ENCODE measurements at regions not wholly inside any gene's neighbourhood (a gene's known extent, or its start where the extent isn't known, plus 50 kb on each side); places are given as distances from the start of the nearest gene placed in this dataset.

- DNase-seq, result no peak
- no peak for TF ChIP-seq CTCF (IDR thresholded peaks at IDR 0.05; ENCODE audit: unreplicated experiment)
- no TSS peak for BruUV-seq (replicated peaks)
- H3K9me3 Mint-ChIP-seq (ENCODE audit: low read depth, unreplicated experiment), result peaks cover 3% of the 10 kb centered on the region
- CTCF ChIA-PET, result no interaction called here
- H3K27ac Mint-ChIP-seq (ENCODE audit: unreplicated experiment), result no peak overlapping the region
- H3K27me3 Mint-ChIP-seq (ENCODE audit: unreplicated experiment), result peaks cover 12% of the 10 kb centered on the region
- no peaks in the 10 kb centered on the region for H3K4me1 Mint-ChIP-seq (ENCODE audit: low read depth, unreplicated experiment)
- intact Hi-C loops (cut with micrococcal nuclease; ENCODE audit: unreplicated experiment), result no loop called here
- H3K36me3 Mint-ChIP-seq (ENCODE audit: insufficient read depth, unreplicated experiment), result no peaks in the 10 kb centered on the region
- no peak overlapping the region for H3K4me3 Mint-ChIP-seq (ENCODE audit: low read depth, unreplicated experiment)
Observed at GRCh38 chr2:16459606-16460005, 206.0 kb downstream of the CYRIA start.

GRCh38 chr2:16454621-16455020 is 211.0 kb downstream of the CYRIA start:
- Mint-ChIP-seq H3K9me3 (ENCODE audit: low read depth, unreplicated experiment) (peaks cover 3% of the 10 kb centered on the region), H3K36me3 (ENCODE audit: insufficient read depth, unreplicated experiment) (no peaks in the 10 kb centered on the region), H3K4me1 (ENCODE audit: low read depth, unreplicated experiment) (no peaks in the 10 kb centered on the region), H3K27ac (ENCODE audit: unreplicated experiment) (no peak overlapping the region), H3K27me3 (ENCODE audit: unreplicated experiment) (peaks cover 8% of the 10 kb centered on the region), H3K4me3 (ENCODE audit: low read depth, unreplicated experiment) (no peak overlapping the region)
- intact Hi-C loops (cut with micrococcal nuclease; ENCODE audit: unreplicated experiment), result no loop called here
- TF ChIP-seq CTCF (IDR thresholded peaks at IDR 0.05; ENCODE audit: unreplicated experiment), result no peak
- CTCF ChIA-PET, result no interaction called here
- BruUV-seq (replicated peaks), result no TSS peak
- DNase-seq, result no peak

DNA sequence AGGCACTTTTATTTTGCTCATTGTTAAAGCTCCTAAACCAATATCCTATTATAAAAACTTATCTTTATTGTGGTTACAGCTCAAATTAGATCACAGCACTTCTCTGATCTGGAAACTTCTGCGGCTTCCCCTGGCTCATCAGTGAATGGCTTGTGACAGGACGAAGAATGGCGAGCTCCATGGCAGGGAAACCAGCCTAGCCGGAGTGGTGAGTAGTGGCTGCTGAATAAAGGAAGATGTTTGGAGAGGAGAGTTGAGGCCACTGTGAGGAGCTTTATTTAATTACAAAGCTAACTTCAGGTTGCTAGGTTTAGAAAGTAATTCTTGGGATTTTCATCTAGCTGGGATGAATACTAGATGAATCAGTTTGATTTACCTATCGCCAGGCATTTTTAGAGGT is 213.5 kb downstream of the CYRIA start:
- BruUV-seq (replicated peaks), result no TSS peak
- H3K27ac Mint-ChIP-seq (ENCODE audit: unreplicated experiment), result no peak overlapping the region
- no peak overlapping the region for H3K4me3 Mint-ChIP-seq (ENCODE audit: low read depth, unreplicated experiment)
- peaks cover 3% of the 10 kb centered on the region for H3K9me3 Mint-ChIP-seq (ENCODE audit: low read depth, unreplicated experiment)
- no peak for DNase-seq
- no peaks in the 10 kb centered on the region for H3K4me1 Mint-ChIP-seq (ENCODE audit: low read depth, unreplicated experiment)
- intact Hi-C loops (cut with micrococcal nuclease; ENCODE audit: unreplicated experiment), result no loop called here
- H3K27me3 Mint-ChIP-seq (ENCODE audit: unreplicated experiment), result peaks cover 14% of the 10 kb centered on the region
- no peaks in the 10 kb centered on the region for H3K36me3 Mint-ChIP-seq (ENCODE audit: insufficient read depth, unreplicated experiment)
- CTCF ChIA-PET, result no interaction called here
- TF ChIP-seq CTCF (IDR thresholded peaks at IDR 0.05; ENCODE audit: unreplicated experiment), result no peak

DNA sequence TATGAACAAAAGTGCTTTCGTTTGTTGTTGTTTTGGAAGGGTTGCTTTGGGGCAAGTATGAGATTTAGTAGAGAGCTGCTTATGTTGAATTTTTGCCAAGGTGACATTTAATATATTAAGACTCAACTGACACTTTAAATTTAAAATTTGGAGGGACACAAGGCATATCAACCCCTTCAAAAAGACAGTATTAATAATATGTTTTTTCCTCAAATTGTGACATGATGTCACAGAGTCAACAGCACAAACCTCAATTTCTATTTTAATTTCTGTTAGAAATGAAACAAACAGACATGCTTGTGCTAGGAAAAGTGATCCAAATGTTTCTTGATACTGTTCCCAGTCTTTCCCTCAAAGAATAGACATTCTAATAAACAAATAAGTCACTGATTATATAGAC is 218.9 kb downstream of the CYRIA start:
- Mint-ChIP-seq H3K36me3 (ENCODE audit: insufficient read depth, unreplicated experiment) (no peaks in the 10 kb centered on the region), H3K27ac (ENCODE audit: unreplicated experiment) (no peak overlapping the region), H3K27me3 (ENCODE audit: unreplicated experiment) (peaks cover 14% of the 10 kb centered on the region), H3K9me3 (ENCODE audit: low read depth, unreplicated experiment) (peaks cover 3% of the 10 kb centered on the region), H3K4me3 (ENCODE audit: low read depth, unreplicated experiment) (no peak overlapping the region), H3K4me1 (ENCODE audit: low read depth, unreplicated experiment) (no peaks in the 10 kb centered on the region)
- CTCF ChIA-PET, result no interaction called here
- no peak for DNase-seq
- no peak for TF ChIP-seq CTCF (IDR thresholded peaks at IDR 0.05; ENCODE audit: unreplicated experiment)
- intact Hi-C loops (cut with micrococcal nuclease; ENCODE audit: unreplicated experiment), result no loop called here
- no TSS peak for BruUV-seq (replicated peaks)

DNA sequence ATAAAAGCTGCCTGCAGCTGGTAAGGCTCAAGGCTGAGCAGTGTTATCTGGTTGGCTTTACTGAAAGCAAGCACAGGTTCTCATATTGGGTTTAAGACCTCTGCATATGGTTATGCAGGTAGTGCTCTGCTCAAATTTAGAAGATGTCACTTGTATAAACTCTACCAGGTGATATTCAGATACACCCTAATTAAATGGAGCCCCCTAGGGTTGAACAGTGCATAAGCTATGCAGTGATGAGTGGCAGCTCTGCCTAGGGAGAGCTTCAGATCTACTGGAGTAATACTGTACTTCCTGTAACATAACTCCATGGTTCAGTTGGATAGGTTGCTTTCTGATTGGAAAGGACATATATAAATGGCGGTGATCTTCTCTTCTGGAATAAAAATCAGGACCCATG is 222.7 kb downstream of the CYRIA start:
- BruUV-seq (replicated peaks), result no TSS peak

More for the DNA sequence above, 222.7 kb downstream of the CYRIA start:
- Mint-ChIP-seq H3K36me3 (ENCODE audit: insufficient read depth, unreplicated experiment) (no peaks in the 10 kb centered on the region), H3K27ac (ENCODE audit: unreplicated experiment) (no peak overlapping the region), H3K4me1 (ENCODE audit: low read depth, unreplicated experiment) (no peaks in the 10 kb centered on the region), H3K9me3 (ENCODE audit: low read depth, unreplicated experiment) (peaks cover 3% of the 10 kb centered on the region), H3K4me3 (ENCODE audit: low read depth, unreplicated experiment) (no peak overlapping the region), H3K27me3 (ENCODE audit: unreplicated experiment) (peaks cover under 1% of the 10 kb centered on the region)
- intact Hi-C loops (cut with micrococcal nuclease; ENCODE audit: unreplicated experiment), result no loop called here
- DNase-seq, result no peak
- no peak for TF ChIP-seq CTCF (IDR thresholded peaks at IDR 0.05; ENCODE audit: unreplicated experiment)
- CTCF ChIA-PET, result no interaction called here

Data from Calu3 (cell line).